ENCODE measurements at regions not wholly inside any gene's neighbourhood (a gene's known extent, or its start where the extent isn't known, plus 50 kb on each side); places are given as distances from the start of the nearest gene placed in this dataset.

DNA sequence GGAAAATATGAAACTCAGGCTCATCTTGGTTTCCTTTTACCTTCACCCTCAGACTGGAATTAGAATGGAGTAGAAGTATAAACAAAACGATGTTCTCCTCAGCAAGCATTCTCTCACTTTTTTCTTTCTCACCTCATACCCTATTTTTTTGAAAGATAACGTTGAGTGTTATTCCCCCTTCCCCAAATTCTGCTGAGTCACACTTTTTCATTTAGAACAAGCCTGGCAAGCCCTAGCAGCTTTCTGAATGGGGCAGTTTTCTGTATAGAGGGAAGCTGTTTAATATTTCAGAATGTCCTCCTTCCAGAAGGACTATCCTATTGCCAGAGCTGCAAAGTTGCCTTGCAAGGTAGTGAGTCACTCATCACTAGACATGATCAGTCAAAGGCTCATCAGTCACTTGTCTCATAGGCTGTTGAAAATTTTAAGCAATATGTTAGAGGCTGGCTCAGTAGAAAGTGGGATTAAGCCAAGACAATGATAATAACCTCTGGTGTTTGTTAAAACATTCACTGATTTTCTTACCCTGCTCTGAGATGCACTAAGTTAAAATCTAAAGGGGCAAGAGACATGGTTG, 416.1 kb downstream of the RNF144A start:
- TF ChIP-seq ZFP69B (tag by site-specific recombination; IDR thresholded peaks at IDR 0.05) (no peak), ZNF785 (tag by site-specific recombination; IDR thresholded peaks at IDR 0.05) (no peak), TRIM28 (IDR thresholded peaks at IDR 0.05; ENCODE audit: borderline replicate concordance, low read length) (no peak), ZNF664 (tag by site-specific recombination; IDR thresholded peaks at IDR 0.05) (no peak), YY1 (tag by site-specific recombination; IDR thresholded peaks at IDR 0.05) (no peak)
- TF ChIP-seq, protein P1, sequence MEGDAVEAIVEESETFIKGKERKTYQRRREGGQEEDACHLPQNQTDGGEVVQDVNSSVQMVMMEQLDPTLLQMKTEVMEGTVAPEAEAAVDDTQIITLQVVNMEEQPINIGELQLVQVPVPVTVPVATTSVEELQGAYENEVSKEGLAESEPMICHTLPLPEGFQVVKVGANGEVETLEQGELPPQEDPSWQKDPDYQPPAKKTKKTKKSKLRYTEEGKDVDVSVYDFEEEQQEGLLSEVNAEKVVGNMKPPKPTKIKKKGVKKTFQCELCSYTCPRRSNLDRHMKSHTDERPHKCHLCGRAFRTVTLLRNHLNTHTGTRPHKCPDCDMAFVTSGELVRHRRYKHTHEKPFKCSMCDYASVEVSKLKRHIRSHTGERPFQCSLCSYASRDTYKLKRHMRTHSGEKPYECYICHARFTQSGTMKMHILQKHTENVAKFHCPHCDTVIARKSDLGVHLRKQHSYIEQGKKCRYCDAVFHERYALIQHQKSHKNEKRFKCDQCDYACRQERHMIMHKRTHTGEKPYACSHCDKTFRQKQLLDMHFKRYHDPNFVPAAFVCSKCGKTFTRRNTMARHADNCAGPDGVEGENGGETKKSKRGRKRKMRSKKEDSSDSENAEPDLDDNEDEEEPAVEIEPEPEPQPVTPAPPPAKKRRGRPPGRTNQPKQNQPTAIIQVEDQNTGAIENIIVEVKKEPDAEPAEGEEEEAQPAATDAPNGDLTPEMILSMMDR (tag by site-specific recombination; IDR thresholded peaks at IDR 0.05): no peak
- TF ChIP-seq, protein P2, sequence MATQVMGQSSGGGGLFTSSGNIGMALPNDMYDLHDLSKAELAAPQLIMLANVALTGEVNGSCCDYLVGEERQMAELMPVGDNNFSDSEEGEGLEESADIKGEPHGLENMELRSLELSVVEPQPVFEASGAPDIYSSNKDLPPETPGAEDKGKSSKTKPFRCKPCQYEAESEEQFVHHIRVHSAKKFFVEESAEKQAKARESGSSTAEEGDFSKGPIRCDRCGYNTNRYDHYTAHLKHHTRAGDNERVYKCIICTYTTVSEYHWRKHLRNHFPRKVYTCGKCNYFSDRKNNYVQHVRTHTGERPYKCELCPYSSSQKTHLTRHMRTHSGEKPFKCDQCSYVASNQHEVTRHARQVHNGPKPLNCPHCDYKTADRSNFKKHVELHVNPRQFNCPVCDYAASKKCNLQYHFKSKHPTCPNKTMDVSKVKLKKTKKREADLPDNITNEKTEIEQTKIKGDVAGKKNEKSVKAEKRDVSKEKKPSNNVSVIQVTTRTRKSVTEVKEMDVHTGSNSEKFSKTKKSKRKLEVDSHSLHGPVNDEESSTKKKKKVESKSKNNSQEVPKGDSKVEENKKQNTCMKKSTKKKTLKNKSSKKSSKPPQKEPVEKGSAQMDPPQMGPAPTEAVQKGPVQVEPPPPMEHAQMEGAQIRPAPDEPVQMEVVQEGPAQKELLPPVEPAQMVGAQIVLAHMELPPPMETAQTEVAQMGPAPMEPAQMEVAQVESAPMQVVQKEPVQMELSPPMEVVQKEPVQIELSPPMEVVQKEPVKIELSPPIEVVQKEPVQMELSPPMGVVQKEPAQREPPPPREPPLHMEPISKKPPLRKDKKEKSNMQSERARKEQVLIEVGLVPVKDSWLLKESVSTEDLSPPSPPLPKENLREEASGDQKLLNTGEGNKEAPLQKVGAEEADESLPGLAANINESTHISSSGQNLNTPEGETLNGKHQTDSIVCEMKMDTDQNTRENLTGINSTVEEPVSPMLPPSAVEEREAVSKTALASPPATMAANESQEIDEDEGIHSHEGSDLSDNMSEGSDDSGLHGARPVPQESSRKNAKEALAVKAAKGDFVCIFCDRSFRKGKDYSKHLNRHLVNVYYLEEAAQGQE (tag by site-specific recombination; IDR thresholded peaks at IDR 0.05): no peak
